Left ventricle myocardium superior (tissue), 1 donor: ENCODE measurements at regions not wholly inside any gene's neighbourhood (a gene's known extent, or its start where the extent isn't known, plus 50 kb on each side); places are given as distances from the start of the nearest gene placed in this dataset.
"Not testable (repeated sequence)": the region's sequence is repeated elsewhere in the genome, so short reads cannot be mapped to it uniquely, and the experiment has no call there.

ENCODE experiments used
- ATAC-seq: fragments of 200-7000 bp; cut with Tn5 transposase; one replicate; pipeline ENCODE4 v1.9.1; 2020; ENCODE audit warnings: mild to moderate bottlenecking, moderate library complexity
- DNase-seq: peaks from one replicate; pipeline ENCODE4 v3.0.0-alpha.2; 2020
- intact Hi-C: fragments of 100-400 bp; cut with micrococcal nuclease; formaldehyde crosslinking; loops from one replicate; pipeline ENCODE4 v1.11.0; 2022
- donor health status: DM: no; HTN: yes; CAD: no; lungs with severe emphysema.

DNA sequence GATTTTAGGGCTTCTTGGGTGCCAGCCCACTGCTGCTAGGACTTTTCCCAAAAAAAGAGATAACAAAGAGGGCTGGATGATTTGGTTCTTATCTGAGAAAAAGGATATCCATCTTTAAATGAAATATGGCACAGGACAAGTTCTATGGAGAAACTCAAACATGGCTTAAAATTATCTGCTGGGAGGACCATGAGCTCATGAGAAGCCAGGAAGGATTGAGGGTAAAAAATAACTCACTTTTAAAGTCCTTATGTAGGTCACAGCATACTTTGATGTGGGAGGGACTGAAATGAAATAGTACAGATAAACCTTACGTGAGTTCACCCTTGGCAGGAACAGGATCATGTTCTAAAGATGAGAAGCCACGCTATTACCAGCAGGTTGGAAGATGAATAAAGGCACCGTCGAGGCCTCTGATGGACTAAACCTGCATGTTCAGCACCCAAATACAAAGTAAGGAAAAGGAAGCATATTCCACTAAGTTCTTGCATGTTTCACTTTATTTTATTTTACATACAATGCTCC lies 369.2 kb upstream of the KLF6 start:
- intact Hi-C loops = no loop called here
- ATAC-seq (peak; percentile 43), DNase-seq (no peak)

DNA sequence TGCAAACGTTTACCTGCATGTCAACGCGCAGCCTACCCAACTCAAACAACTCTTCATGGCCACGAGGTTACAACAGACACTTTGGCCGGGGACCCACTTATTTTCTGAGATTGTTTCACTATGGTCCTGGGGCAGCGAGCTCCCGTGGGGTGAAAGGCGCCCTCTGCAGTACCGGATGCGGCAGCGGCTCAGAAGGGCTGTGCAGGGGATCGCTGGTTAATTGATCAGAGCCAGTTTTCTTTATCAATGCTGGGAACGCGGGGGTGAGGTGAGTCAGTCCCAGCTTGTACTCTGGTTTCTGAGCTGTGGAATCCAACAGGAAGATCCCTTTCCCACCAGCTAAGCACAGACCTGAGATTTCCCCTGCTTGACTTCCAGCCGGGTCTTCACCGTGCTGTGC lies 366.5 kb upstream of the KLF6 start:
- no peak for ATAC-seq
- no peak for DNase-seq
- intact Hi-C loops = no loop called here

DNA sequence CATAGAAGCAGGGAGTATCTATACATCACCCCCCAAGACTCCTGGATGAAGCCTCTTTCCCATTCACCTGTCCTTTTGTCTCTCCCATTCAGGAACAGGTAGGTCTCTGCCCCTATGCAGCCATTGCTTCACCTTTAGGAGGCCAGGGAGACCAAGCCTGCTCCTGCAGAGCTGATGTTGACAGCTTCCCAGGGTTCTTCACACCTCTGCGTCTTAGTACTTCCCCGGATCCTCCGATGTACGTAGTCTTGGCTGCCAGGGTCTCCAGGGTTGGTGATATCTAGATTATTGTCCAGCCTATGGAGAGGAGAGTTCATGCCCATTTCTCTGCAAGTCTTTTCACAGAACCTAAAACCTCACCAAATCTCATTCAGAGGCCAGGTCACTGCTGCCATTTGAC lies 365.7 kb upstream of the KLF6 start:
- no peak for DNase-seq
- ATAC-seq = no peak
- intact Hi-C loops = no loop called here

GRCh38 chr10:4149460-4149859 lies 364.5 kb upstream of the KLF6 start:
- intact Hi-C loops, DNase-seq, ATAC-seq: not testable (repeated sequence)

GRCh38 chr10:4147245-4147644 lies 362.2 kb upstream of the KLF6 start:
- ATAC-seq (no peak), DNase-seq (no peak)
- intact Hi-C loops = no loop called here

DNA sequence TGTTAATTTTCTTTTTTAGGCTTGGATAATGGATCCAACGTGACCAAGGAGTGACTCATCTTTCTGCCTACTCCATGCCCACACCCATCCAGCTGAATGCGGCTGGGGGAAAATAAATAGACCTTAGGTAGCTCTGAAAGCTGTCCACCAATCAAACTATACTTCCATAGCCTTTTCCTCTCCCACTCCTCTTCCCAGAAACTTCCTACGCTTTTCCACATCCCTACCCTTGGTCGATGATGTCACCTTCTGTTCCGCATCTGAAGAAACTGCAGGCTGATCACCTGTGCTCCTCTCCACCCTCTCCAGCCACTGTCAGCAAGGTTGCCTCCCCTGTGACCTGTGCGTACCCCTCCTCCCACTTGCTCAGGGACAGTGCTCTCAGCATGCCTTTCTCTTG lies 359.8 kb upstream of the KLF6 start:
- ATAC-seq = no peak
- intact Hi-C loops = no loop called here

GRCh38 chr10:4141471-4141870 lies 356.5 kb upstream of the KLF6 start:
- ATAC-seq (no peak), DNase-seq (no peak)
- intact Hi-C loops = no loop called here

More for the DNA sequence above, 359.8 kb upstream of the KLF6 start:
- DNase-seq = no peak

DNA sequence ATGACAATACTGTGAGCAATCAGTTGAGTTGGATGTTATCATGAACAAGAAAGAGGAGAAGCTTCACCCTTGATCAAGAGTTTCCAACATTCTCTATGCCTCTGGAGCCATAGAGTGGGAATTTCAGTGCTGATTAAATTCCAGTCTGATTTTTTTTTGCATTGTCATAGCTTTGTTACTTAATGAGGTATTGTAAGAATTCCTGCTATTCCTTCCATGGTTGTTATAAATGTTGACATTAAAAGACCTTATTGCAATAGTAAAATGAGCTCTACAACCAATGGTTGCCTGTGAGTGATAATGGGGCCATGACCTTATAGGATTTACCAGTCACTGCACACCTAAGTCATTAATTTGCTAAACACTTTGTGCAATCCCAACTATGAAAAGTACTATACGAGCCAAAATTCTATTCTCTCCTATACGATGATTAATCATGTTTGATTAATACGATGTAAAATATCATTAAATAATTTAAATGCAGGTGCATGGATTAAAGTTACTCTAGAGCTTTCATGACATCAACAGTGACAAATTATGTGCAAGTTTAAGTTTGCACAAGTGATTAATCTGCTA lies 353.2 kb upstream of the KLF6 start:
- ATAC-seq = no peak
- intact Hi-C loops = no loop called here

DNA sequence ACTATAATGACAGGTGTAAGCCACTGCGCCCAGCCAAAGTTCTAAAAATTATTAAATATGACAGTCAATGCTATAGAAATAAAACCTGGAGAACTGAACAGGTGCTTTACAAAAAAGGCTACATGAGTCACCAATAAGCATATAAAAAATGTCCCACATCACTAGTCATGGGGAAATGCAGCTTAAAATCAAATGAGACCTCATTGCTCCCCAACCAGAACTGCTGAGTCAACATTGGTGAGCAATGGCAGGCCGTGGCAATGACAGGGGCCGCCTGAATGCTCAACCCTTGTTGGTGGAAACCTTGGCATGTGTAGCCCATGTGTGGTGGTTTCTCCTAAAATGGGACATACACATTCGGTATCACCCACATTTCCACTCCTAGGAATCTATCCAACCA lies 352.3 kb upstream of the KLF6 start:
- ATAC-seq = no peak
- DNase-seq = no peak
- intact Hi-C loops = no loop called here

More for the DNA sequence above, 353.2 kb upstream of the KLF6 start:
- DNase-seq = no peak

DNA sequence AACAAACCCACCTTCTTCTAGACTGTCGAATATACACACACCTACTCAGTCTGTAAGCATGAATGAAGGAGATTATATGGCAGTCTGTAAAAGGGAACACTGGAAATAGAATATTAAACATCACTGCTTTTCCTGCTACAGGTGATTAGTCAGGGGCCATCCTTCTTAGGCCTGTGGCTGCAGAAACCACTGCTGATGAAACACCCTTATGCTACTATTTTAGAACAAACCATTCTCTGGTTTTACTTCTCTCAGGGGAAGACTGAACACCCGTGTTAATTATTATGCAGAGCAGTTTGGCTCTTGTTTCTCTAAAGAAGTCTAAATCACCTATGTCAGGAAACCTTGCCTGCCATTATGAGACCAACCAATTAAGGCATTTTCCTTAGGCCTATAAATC lies 351.1 kb upstream of the KLF6 start:
- intact Hi-C loops = no loop called here
- DNase-seq (no peak), ATAC-seq (no peak)

- ATAC-seq = no peak
- no peak for DNase-seq
- intact Hi-C loops = no loop called here
Observed at GRCh38 chr10:4132216-4132556, 347.2 kb upstream of the KLF6 start.

DNA sequence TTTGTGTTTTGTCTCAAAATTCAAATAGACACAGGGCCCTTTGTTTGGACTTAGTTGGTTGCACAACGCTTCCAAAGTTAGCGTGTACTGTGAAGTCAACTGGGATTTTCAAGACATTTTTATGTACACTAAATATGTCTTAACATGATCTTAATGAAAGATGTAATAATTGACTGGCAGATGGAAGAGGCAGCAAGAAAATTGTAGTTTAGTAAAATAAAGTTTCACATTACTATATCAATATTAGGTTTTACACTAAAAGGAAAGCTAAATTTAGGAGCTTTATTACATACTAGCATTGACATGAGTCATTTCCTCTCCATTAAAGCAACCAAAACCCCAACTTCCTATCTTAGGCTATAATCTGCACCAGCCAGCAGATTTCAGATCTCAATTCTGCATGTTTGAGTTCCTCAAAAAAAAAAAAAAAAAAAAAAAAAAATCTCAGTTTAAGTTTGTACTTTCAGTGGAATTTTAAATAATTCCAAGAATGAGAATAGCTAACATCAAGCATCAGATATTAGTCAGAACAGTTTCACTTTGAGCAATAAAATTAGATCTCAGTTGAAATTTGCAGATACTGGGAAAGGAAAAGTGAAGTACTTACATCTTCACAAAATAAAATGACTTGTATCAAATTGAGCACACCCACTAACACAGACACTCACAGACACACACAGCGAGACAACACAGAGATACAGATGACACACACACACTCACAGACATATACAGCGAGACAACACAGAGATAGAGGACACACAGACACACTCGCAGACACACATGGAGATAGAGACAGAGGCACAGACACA lies 346.6 kb upstream of the KLF6 start:
- intact Hi-C loops = no loop called here
- DNase-seq = no peak
- ATAC-seq = peak; percentile 84

DNA sequence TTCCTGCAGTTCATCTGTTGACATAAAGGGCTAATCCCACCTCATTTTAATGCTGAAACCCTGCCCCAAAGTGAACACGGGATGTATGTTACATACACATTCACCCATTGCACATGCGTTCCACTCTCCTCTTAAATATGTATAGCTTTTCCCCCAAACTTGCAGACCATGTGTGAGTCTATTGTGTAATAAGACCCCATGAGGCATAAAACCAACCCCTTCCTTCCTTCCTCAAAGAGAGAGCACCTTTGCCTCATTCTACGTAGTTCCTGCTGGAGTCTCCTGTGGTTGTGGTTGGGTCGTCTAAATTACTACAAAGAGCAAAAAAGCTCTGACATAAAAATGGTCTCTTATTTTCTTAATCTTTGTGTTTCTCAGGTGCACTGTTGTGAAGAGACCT lies 345.7 kb upstream of the KLF6 start:
- peak; percentile 23 for ATAC-seq

DNA sequence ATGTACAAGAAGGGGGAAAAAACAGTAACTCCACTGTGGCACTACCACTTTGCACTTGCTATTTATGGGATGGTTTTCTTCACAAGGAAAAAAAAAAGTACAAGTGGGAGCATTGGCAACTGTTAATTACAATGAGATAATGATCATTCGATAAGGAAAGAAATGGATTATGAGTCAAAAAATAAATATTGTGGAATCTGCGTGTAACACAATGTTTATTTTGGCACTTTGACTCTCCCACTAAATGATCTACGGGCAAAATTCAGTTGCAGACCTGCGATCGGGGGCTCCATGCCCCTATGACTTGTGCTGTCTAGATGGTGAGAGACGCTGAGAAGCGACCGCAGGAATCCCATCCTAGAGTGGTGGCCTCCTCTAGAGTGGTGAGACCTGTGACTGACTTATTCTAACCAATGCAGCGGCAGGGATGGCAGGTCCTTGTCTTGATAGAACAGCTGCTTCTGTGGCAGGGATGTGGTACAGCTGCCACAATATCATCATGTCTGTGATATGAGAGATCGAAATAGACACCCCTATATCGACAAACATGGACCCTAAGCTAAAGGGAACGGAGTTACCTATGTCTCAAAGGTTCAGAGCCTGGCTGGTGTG lies 345.0 kb upstream of the KLF6 start:
- no peak for ATAC-seq
- intact Hi-C loops = no loop called here

More for the DNA sequence above, 345.7 kb upstream of the KLF6 start:
- intact Hi-C loops = no loop called here
- no peak for DNase-seq

DNA sequence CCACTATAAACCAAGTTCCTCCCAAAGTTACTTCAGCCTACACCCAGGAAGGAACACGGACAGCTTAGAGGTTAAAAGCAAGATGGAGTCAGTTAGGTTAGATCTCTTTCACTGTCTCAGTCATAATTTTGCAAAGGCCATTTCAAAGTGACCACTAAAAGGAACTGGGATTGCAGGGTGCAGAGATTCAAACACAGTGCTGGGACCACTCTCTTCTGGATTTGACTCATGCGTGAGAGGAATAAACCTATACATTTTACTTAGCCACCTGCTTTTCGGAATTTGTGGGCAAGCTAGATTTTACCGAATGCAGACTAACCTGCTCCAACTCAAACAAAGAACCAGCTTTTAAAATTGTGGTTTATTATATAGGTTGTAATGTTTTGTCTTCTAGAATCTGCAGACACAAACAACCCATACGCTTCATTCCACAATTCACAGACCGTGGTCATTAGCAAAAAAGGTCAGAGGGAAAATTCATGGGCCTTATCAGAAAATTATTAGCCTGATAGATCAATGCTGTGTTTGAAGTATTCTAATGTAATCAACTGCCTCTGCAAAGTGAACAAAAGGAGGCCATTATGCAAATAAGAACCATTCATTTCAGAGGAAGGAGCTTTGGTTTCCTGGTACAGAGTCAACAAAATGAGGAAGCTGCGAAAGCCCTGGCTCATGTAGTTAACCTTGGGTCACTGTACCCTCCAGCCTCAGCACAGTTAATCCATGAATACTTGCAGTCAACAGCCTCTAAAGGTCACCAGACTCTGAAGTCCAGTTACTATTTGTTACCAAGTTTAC lies 342.7 kb upstream of the KLF6 start:
- intact Hi-C loops = no loop called here
- DNase-seq (no peak), ATAC-seq (peak; percentile 60)

More for the DNA sequence above, 345.0 kb upstream of the KLF6 start:
- no peak for DNase-seq

DNA sequence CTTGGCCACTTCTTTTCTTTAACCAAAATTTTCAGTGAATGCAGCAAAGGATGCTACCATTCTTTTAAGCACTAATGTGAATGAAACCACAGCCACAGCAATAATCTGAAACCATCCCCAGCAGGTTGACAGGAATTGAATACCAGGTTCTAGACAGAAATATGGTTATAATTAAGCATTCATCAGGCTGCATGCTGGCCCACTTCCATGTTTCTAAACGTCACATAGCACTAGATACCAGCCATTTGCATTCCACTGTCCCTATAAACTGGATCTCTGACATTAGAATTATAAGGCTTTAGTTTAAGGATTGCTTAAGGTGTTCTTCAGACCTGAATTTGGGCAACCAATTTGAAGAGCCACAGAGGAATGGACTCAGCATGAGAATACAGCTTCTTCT lies 340.8 kb upstream of the KLF6 start:
- ATAC-seq (no peak), DNase-seq (no peak)
- intact Hi-C loops = no loop called here

DNA sequence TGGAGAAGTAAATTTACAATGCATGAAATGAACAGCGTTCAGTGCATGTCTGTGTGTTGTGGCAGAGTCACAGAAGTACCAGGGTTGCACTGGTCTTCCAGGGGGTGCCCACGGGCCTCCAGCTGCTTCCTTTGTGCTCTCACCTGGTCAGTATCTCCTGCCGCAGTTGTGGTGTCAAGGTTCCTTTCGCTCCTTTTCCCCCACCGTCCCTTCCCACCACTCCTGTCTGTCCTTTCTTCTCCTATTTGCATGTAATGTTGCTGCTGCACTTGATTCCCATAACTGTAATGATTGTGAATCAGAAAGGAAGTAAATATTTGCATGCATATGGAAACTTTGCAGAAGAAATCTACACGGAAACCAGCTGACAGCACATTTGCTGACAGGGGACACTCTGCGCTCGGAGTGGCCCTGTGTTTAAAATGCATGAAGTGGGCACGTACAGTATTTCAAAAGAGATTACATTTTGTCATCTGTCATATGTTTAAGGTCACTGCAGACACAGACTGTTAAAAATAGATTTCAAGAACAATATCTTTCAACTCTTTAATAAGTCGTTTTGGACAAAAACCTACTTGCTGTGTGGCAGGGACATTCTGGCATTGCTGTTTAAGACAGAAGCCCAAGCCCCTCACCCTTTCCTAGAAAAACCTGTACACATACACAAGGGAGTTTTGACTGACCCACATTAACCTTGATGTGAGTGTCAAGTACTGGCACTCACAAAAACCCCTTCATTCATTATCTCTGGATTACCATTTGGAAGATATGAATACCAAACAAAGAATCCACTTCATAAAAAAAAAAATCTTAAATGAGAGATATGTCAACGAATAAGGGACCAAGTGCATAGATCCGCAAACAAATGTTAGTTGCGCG lies 336.7 kb upstream of the KLF6 start:
- intact Hi-C loops = no loop called here
- DNase-seq = no peak
- ATAC-seq = peak; percentile 88

GRCh38 chr10:4120096-4120853 lies 335.3 kb upstream of the KLF6 start:
- ATAC-seq = peak; percentile 43
- peak; percentile 45 for DNase-seq
- intact Hi-C loops = no loop called here
